ENCODE measurements at regions not wholly inside any gene's neighbourhood (a gene's known extent, or its start where the extent isn't known, plus 50 kb on each side); places are given as distances from the start of the nearest gene placed in this dataset.

GRCh38 chr4:44965435-44966095, 239.2 kb upstream of the GNPDA2 start:
- TF ChIP-seq, protein P1, sequence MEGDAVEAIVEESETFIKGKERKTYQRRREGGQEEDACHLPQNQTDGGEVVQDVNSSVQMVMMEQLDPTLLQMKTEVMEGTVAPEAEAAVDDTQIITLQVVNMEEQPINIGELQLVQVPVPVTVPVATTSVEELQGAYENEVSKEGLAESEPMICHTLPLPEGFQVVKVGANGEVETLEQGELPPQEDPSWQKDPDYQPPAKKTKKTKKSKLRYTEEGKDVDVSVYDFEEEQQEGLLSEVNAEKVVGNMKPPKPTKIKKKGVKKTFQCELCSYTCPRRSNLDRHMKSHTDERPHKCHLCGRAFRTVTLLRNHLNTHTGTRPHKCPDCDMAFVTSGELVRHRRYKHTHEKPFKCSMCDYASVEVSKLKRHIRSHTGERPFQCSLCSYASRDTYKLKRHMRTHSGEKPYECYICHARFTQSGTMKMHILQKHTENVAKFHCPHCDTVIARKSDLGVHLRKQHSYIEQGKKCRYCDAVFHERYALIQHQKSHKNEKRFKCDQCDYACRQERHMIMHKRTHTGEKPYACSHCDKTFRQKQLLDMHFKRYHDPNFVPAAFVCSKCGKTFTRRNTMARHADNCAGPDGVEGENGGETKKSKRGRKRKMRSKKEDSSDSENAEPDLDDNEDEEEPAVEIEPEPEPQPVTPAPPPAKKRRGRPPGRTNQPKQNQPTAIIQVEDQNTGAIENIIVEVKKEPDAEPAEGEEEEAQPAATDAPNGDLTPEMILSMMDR (conservative IDR thresholded peaks at IDR 0.05 in 1 of 2, IDR thresholded peaks at IDR 0.05 in 1 of 2; ENCODE audit: low read depth in 1 of 2, low read length in 2 of 2), result no peak
- TF ChIP-seq EZH2 (IDR thresholded peaks at IDR 0.05; ENCODE audit: low read length, missing control alignments), result no peak

Data from fibroblast of lung (primary cell).